H1 (cell line): ENCODE measurements at regions not wholly inside any gene's neighbourhood (a gene's known extent, or its start where the extent isn't known, plus 50 kb on each side); places are given as distances from the start of the nearest gene placed in this dataset.

Experiments
- CTCF ChIA-PET: fragments of 300-600 bp; sonication (Branson Sonifier 250); formaldehyde crosslinking; loops from one replicate; lab custom pipeline; 2021; ENCODE audit not compliant: partially characterized antibody; lab: Charles Lee
- POLR2A ChIA-PET: fragments of 300-600 bp; sonication (Branson Sonifier 250); formaldehyde crosslinking; loops from one replicate; lab custom pipeline; 2021; ENCODE audit warnings: inconsistent platforms; ENCODE audit not compliant: partially characterized antibody; lab: Charles Lee
- DNase-seq, 2 experiments: peaks; one replicate each; pipeline versions ENCODE4 v3.0.0 to v3.0.0-alpha.2; 2010 to 2022; ENCODE audit warnings: low spot score in 2 of 2, low read depth in 1 of 2, mixed read lengths in 1 of 2
- FAIRE-seq: peaks from 2 replicates; lab custom pipeline; 2011; peaks lifted over from hg19 to GRCh38; lab: Jason Lieb, UNC
- H2AFZ ChIP-seq: 2 replicates; pipeline ENCODE4 v1.8.1; 2012; ENCODE audit warnings: low read length, inconsistent platforms
- H2AK5ac ChIP-seq: 2 replicates; pipeline ENCODE4 v1.6.1; 2013; ENCODE audit warnings: low read depth, low read length
- H2BK120ac ChIP-seq: replicated peaks from 2 replicates; pipeline ENCODE3; 2013; ENCODE audit warnings: low read depth, low read length, inconsistent platforms
- H2BK12ac ChIP-seq: 2 replicates; pipeline ENCODE4 v1.6.1; 2013; ENCODE audit warnings: low read depth, low read length
- H2BK15ac ChIP-seq: 2 replicates; pipeline ENCODE4 v1.6.1; 2013; ENCODE audit warnings: low read length
- H2BK20ac ChIP-seq: 2 replicates; pipeline ENCODE4 v1.6.1; 2013; ENCODE audit warnings: low read length
- H2BK5ac ChIP-seq: 2 replicates; pipeline ENCODE4 v1.6.1; 2013; ENCODE audit warnings: low read depth, low read length
- H3K14ac ChIP-seq: 2 replicates; pipeline ENCODE4 v1.6.1; 2013; ENCODE audit warnings: inconsistent platforms; ENCODE audit not compliant: insufficient read length
- H3K18ac ChIP-seq: 2 replicates; pipeline ENCODE4 v1.6.1; 2013; ENCODE audit warnings: low read length; ENCODE audit errors: extremely low read depth
- H3K23ac ChIP-seq: 2 replicates; pipeline ENCODE4 v1.6.1; 2013; ENCODE audit warnings: inconsistent platforms; ENCODE audit not compliant: insufficient read length
- H3K23me2 ChIP-seq: 2 replicates; pipeline ENCODE4 v1.6.1; 2013; ENCODE audit warnings: low read depth, low read length
- H3K27ac ChIP-seq: 2 replicates; pipeline ENCODE4 v1.6.1; 2011; ENCODE audit warnings: low read depth, low read length, inconsistent platforms
- H3K27me3 ChIP-seq, 4 experiments: replicated peaks in 1 of 4; 1 replicate in 1 of 4; 2 replicates in 3 of 4; pipeline versions ENCODE4 v1.6.1 to v1.8.1; 2011 to 2013; ENCODE audit warnings: low read length in 3 of 4, mild to moderate bottlenecking in 3 of 4, inconsistent platforms in 2 of 4, mixed read lengths in 2 of 4, moderate library complexity in 1 of 4; ENCODE audit not compliant: control insufficient read depth in 3 of 4, insufficient read depth in 3 of 4; ENCODE audit errors: extremely low read depth in 1 of 4
- H3K36me3 ChIP-seq, 4 experiments: 2 replicates each; pipeline versions ENCODE4 v1.6.1 to v1.8.1; 2011 to 2013; ENCODE audit warnings: mild to moderate bottlenecking in 4 of 4, low read length in 3 of 4, moderate library complexity in 2 of 4, control low read depth in 1 of 4, inconsistent platforms in 1 of 4; ENCODE audit not compliant: insufficient read depth in 4 of 4, control insufficient read depth in 2 of 4
- H3K4ac ChIP-seq: replicated peaks from 2 replicates; pipeline ENCODE3; 2013; ENCODE audit warnings: low read length, low read depth, mixed read lengths, inconsistent platforms; ENCODE audit not compliant: insufficient read length
- H3K4me1 ChIP-seq, 4 experiments: replicated peaks in 1 of 4; 1 replicate in 1 of 4; 2 replicates in 3 of 4; pipeline versions ENCODE4 v1.6.1 to v1.8.1; 2011 to 2013; ENCODE audit warnings: low read length in 3 of 4, inconsistent platforms in 2 of 4, mixed read lengths in 1 of 4; ENCODE audit not compliant: insufficient read depth in 4 of 4, control insufficient read depth in 3 of 4
- H3K4me2 ChIP-seq, 2 experiments: 2 replicates each; pipeline versions ENCODE4 v1.6.1 to v1.8.1; 2011 to 2013; ENCODE audit warnings: low read depth in 2 of 2, low read length in 2 of 2, control low read depth in 1 of 2, inconsistent platforms in 1 of 2, mild to moderate bottlenecking in 1 of 2; ENCODE audit not compliant: insufficient read depth in 1 of 2
- H3K4me3 ChIP-seq, 4 experiments: fragments of 200-600, 300-600 bp in 1 of 4; sonication (generic), shearing (Covaris generic), sonication (Bioruptor Twin) in 1 of 4; 2 replicates each; pipeline versions ENCODE4 v1.5.1 to v1.8.1; 2011 to 2016; ENCODE audit warnings: low read length in 4 of 4, low read depth in 3 of 4, control low read depth in 2 of 4, inconsistent platforms in 2 of 4, mild to moderate bottlenecking in 2 of 4, mixed read lengths in 1 of 4, moderate library complexity in 1 of 4; ENCODE audit not compliant: insufficient read depth in 2 of 4; ENCODE audit errors: extremely low read depth in 1 of 4
- H3K56ac ChIP-seq: replicated peaks from 2 replicates; pipeline ENCODE3; 2013; ENCODE audit warnings: low read depth, mild to moderate bottlenecking, mixed read lengths, low read length, inconsistent platforms; ENCODE audit not compliant: insufficient read length
- H3K79me1 ChIP-seq: 2 replicates; pipeline ENCODE4 v1.6.1; 2013; ENCODE audit warnings: low read depth, low read length, control low read depth
- H3K79me2 ChIP-seq, 2 experiments: 2 replicates each; pipeline versions ENCODE4 v1.6.1 to v1.8.1; 2012 to 2013; ENCODE audit warnings: low read length in 2 of 2, mild to moderate bottlenecking in 2 of 2, inconsistent platforms in 1 of 2; ENCODE audit not compliant: insufficient read depth in 2 of 2, control insufficient read depth in 1 of 2
- H3K9ac ChIP-seq, 4 experiments: replicated peaks in 1 of 4; 1 replicate in 1 of 4; 2 replicates in 3 of 4; pipeline versions ENCODE4 v1.6.1 to v1.8.1; 2011 to 2013; ENCODE audit warnings: low read depth in 3 of 4, low read length in 3 of 4, control low read depth in 2 of 4, mild to moderate bottlenecking in 2 of 4, moderate library complexity in 2 of 4, inconsistent platforms in 1 of 4; ENCODE audit errors: extremely low read depth in 1 of 4
- H3K9me3 ChIP-seq, 2 experiments: 2 replicates each; pipeline versions ENCODE4 v1.6.1 to v1.8.1; 2012 to 2013; ENCODE audit warnings: mild to moderate bottlenecking in 2 of 2, moderate library complexity in 2 of 2, control low read depth in 1 of 2, inconsistent platforms in 1 of 2, low read depth in 1 of 2, low read length in 1 of 2, mixed read lengths in 1 of 2; ENCODE audit not compliant: insufficient read depth in 2 of 2
- H4K20me1 ChIP-seq, 2 experiments: replicated peaks in 1 of 2; 2 replicates each; pipeline versions ENCODE3 to v1.8.1; 2011 to 2013; ENCODE audit warnings: inconsistent platforms in 2 of 2, low read length in 2 of 2, mild to moderate bottlenecking in 1 of 2; ENCODE audit not compliant: insufficient read depth in 2 of 2, control insufficient read depth in 1 of 2
- H4K5ac ChIP-seq: 2 replicates; pipeline ENCODE4 v1.6.1; 2013; ENCODE audit warnings: low read length, low read depth, mixed read lengths, inconsistent platforms; ENCODE audit not compliant: insufficient read length
- H4K8ac ChIP-seq: 2 replicates; pipeline ENCODE4 v1.8.0; 2013; ENCODE audit warnings: mild to moderate bottlenecking, moderate library complexity, low read length, inconsistent platforms; ENCODE audit not compliant: insufficient read depth; ENCODE audit errors: extremely low read depth
- H4K91ac ChIP-seq: replicated peaks from 2 replicates; pipeline ENCODE3; 2013; ENCODE audit warnings: low read length, mixed read lengths, inconsistent platforms; ENCODE audit not compliant: insufficient read length
- CHD7 ChIP-seq: fragments of 300-600 bp; sonication (generic); IDR thresholded peaks from 2 replicates; pipeline ENCODE4 v1.7.1; 2012; ENCODE audit warnings: low read length, moderate library complexity, mild to moderate bottlenecking, inconsistent platforms; ENCODE audit not compliant: insufficient replicate concordance
- POLR2AphosphoS5 ChIP-seq: IDR thresholded peaks from 2 replicates; pipeline ENCODE4 v1.6.1; 2011; ENCODE audit warnings: low read depth, low read length
- SP4 ChIP-seq: IDR thresholded peaks from 2 replicates; pipeline ENCODE4 v1.6.1; 2012; ENCODE audit warnings: low read length, inconsistent platforms

GRCh38 chr21:27152996-27153395 lies 186.1 kb upstream of the ADAMTS5 start:
- Histone ChIP-seq H3K4me2 (no peak overlapping the region), H4K8ac (no peak overlapping the region), H4K20me1 (no peaks in the 10 kb centered on the region), H3K4ac (no peak overlapping the region), H3K4me3 (no peak overlapping the region), H3K56ac (no peak overlapping the region), H3K14ac (no peak overlapping the region), H3K23ac (no peak overlapping the region), H3K79me1 (no peaks in the 10 kb centered on the region), H3K27me3 (no peaks in the 10 kb centered on the region), H3K79me2 (no peaks in the 10 kb centered on the region), H2AK5ac (no peak overlapping the region), H2BK120ac (no peak overlapping the region), H3K36me3 (no peaks in the 10 kb centered on the region), H3K4me1 (no peaks in the 10 kb centered on the region), H4K91ac (no peak overlapping the region), H3K9ac (no peak overlapping the region), H2BK12ac (no peak overlapping the region), H3K9me3 (peaks cover 0 to 8% of the 10 kb centered on the region in 2 experiments; a peak in 1 of 4 replicates), H3K23me2 (no peaks in the 10 kb centered on the region), H3K27ac (no peak overlapping the region), H2BK15ac (no peak overlapping the region), H4K5ac (no peak overlapping the region), H3K18ac (no peak overlapping the region), H2BK20ac (no peak overlapping the region), H2BK5ac (no peak overlapping the region), H2AFZ (no peak overlapping the region)
- ChIA-PET POLR2A (no interaction called here), CTCF (no interaction called here)
- no peak for DNase-seq
- FAIRE-seq: no peak
- TF ChIP-seq SP4 (no peak), POLR2AphosphoS5 (no peak), CHD7 (no peak)
